ENCODE measurements at regions not wholly inside any gene's neighbourhood (a gene's known extent, or its start where the extent isn't known, plus 50 kb on each side); places are given as distances from the start of the nearest gene placed in this dataset.
A peak's percentile ranks its signal among the peaks of the same experiment; 100 is the strongest.
"Not testable (repeated sequence)": the region's sequence is repeated elsewhere in the genome, so short reads cannot be mapped to it uniquely, and the experiment has no call there.

GRCh38 chr1:188782220-188782841 lies 1695.3 kb downstream of the BRINP3 start:
- no peaks in the 10 kb centered on the region for H3K27me3 ChIP-seq (ENCODE audit: insufficient read depth, low read length)
- no peaks in the 10 kb centered on the region for H3K9me3 ChIP-seq (ENCODE audit: low read length)
- no peaks in the 10 kb centered on the region for H3K36me3 ChIP-seq (ENCODE audit: insufficient read depth, low read length)
- H3K4me2 ChIP-seq (ENCODE audit: low read length), result no peak overlapping the region
- no peaks in the 10 kb centered on the region for H3K79me2 ChIP-seq (ENCODE audit: insufficient read depth, low read length)
- H3K27ac ChIP-seq (ENCODE audit: low read depth, low read length, poor library complexity, severe bottlenecking), result no peak overlapping the region
- H3K4me1 ChIP-seq (ENCODE audit: insufficient read depth, low read length, severe bottlenecking), result no peaks in the 10 kb centered on the region
- no peaks in the 10 kb centered on the region for H4K20me1 ChIP-seq (ENCODE audit: insufficient read depth, low read length)
- no peak overlapping the region for H3K9ac ChIP-seq (ENCODE audit: low read length)
- H3K4me3 ChIP-seq (ENCODE audit: low read depth, low read length, poor library complexity, severe bottlenecking), result no peak overlapping the region
- H3K9me2 ChIP-seq (ENCODE audit: low read depth, low read length), result no peaks in the 10 kb centered on the region
- H3F3A ChIP-seq (ENCODE audit: insufficient read depth, low read length), result no peaks in the 10 kb centered on the region
- no peak for TF ChIP-seq EZH2 (IDR thresholded peaks at IDR 0.05; ENCODE audit: borderline replicate concordance, low read length)
- TF ChIP-seq CTCF (IDR thresholded peaks at IDR 0.05; ENCODE audit: low read length), result peak; percentile 73
- no peak overlapping the region for H2AFZ ChIP-seq (ENCODE audit: low read length)

- Histone ChIP-seq H3K4me2 (ENCODE audit: low read length) (no peak overlapping the region), H4K20me1 (ENCODE audit: insufficient read depth, low read length) (no peaks in the 10 kb centered on the region), H3F3A (ENCODE audit: insufficient read depth, low read length) (no peaks in the 10 kb centered on the region), H3K27me3 (ENCODE audit: insufficient read depth, low read length) (no peaks in the 10 kb centered on the region), H3K79me2 (ENCODE audit: insufficient read depth, low read length) (no peaks in the 10 kb centered on the region), H3K9ac (ENCODE audit: low read length) (no peak overlapping the region), H3K36me3 (ENCODE audit: insufficient read depth, low read length) (no peaks in the 10 kb centered on the region), H2AFZ (ENCODE audit: low read length) (no peak overlapping the region), H3K9me2 (ENCODE audit: low read depth, low read length) (no peaks in the 10 kb centered on the region), H3K4me3 (ENCODE audit: low read depth, low read length, poor library complexity, severe bottlenecking) (no peak overlapping the region), H3K4me1 (ENCODE audit: insufficient read depth, low read length, severe bottlenecking) (no peaks in the 10 kb centered on the region), H3K27ac (ENCODE audit: low read depth, low read length, poor library complexity, severe bottlenecking) (no peak overlapping the region), H3K9me3 (ENCODE audit: low read length) (no peaks in the 10 kb centered on the region)
- TF ChIP-seq CTCF (IDR thresholded peaks at IDR 0.05; ENCODE audit: low read length) (no peak), EZH2 (IDR thresholded peaks at IDR 0.05; ENCODE audit: borderline replicate concordance, low read length) (no peak)
These were observed 1682.7 kb downstream of the BRINP3 start for GRCh38 chr1:188794969-188795368.

GRCh38 chr1:188812153-188812552 lies 1665.5 kb downstream of the BRINP3 start:
- not testable (repeated sequence) for H3K79me2 ChIP-seq (ENCODE audit: insufficient read depth, low read length); H4K20me1 ChIP-seq (ENCODE audit: insufficient read depth, low read length); H3K4me2 ChIP-seq (ENCODE audit: low read length); H3F3A ChIP-seq (ENCODE audit: insufficient read depth, low read length); H3K36me3 ChIP-seq (ENCODE audit: insufficient read depth, low read length); H3K9me3 ChIP-seq (ENCODE audit: low read length); H3K9ac ChIP-seq (ENCODE audit: low read length); H3K9me2 ChIP-seq (ENCODE audit: low read depth, low read length); H3K27me3 ChIP-seq (ENCODE audit: insufficient read depth, low read length); H2AFZ ChIP-seq (ENCODE audit: low read length); H3K27ac ChIP-seq (ENCODE audit: low read depth, low read length, poor library complexity, severe bottlenecking); H3K4me3 ChIP-seq (ENCODE audit: low read depth, low read length, poor library complexity, severe bottlenecking); H3K4me1 ChIP-seq (ENCODE audit: insufficient read depth, low read length, severe bottlenecking)

GRCh38 chr1:188812836-188813573 lies 1664.7 kb downstream of the BRINP3 start:
- H3K9me3 ChIP-seq (ENCODE audit: low read length); H3K4me1 ChIP-seq (ENCODE audit: insufficient read depth, low read length, severe bottlenecking); H3F3A ChIP-seq (ENCODE audit: insufficient read depth, low read length); H3K27me3 ChIP-seq (ENCODE audit: insufficient read depth, low read length); H3K9ac ChIP-seq (ENCODE audit: low read length); H3K4me3 ChIP-seq (ENCODE audit: low read depth, low read length, poor library complexity, severe bottlenecking); H4K20me1 ChIP-seq (ENCODE audit: insufficient read depth, low read length); H3K79me2 ChIP-seq (ENCODE audit: insufficient read depth, low read length); H3K36me3 ChIP-seq (ENCODE audit: insufficient read depth, low read length); H3K27ac ChIP-seq (ENCODE audit: low read depth, low read length, poor library complexity, severe bottlenecking); H3K9me2 ChIP-seq (ENCODE audit: low read depth, low read length); H2AFZ ChIP-seq (ENCODE audit: low read length); H3K4me2 ChIP-seq (ENCODE audit: low read length): not testable (repeated sequence)
